GM23248 (cell line): ENCODE measurements at regions not wholly inside any gene's neighbourhood (a gene's known extent, or its start where the extent isn't known, plus 50 kb on each side); places are given as distances from the start of the nearest gene placed in this dataset.

ENCODE experiments used
- EZH2 ChIP-seq: fragments of 200-600 bp; sonication (generic); IDR thresholded peaks from 2 replicates; pipeline ENCODE4 v1.6.1; 2018; ENCODE audit warnings: antibody characterized with exemption, mild to moderate bottlenecking; ENCODE audit not compliant: insufficient read depth, poor library complexity, severe bottlenecking
- EZH2phosphoT487 ChIP-seq: fragments of 200-600 bp; sonication (generic); IDR thresholded peaks from 2 replicates; pipeline ENCODE4 v1.6.1; 2018; ENCODE audit warnings: antibody characterized with exemption, moderate library complexity, mild to moderate bottlenecking, low read depth; ENCODE audit not compliant: insufficient read depth

GRCh38 chr9:126233913-126234525 is 92.6 kb upstream of the MVB12B start:
- TF ChIP-seq EZH2 (no peak), EZH2phosphoT487 (no peak)
